ENCODE measurements at regions not wholly inside any gene's neighbourhood (a gene's known extent, or its start where the extent isn't known, plus 50 kb on each side); places are given as distances from the start of the nearest gene placed in this dataset.

DNA sequence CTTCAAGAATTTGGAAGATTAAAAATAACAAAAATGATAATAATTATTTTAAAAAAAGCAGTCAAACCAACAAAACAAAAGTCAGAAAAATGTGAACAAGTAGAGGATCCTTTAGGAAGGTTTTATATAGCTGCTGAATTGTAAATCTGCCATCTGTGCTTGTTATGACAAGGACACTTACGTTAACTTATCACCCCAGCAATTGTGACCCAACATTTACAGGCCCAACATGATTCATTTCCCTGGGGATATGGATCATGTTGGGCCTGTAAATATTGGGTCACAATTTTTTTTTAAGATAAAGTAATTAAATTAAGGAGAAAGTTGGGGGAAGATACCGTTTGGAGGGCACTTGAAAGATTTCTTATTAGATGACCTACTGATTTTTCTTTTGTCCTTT, 261.4 kb upstream of the HABP2 start:
- ATAC-seq, result no peak
- 0% methylated on average over 2 of the region's 2 CpGs for WGBS (ENCODE audit: insufficient coverage, low coverage, missing lambda C conversion rate)
- Histone ChIP-seq H3K79me2 (ENCODE audit: control insufficient read depth, insufficient read depth, low read length) (no peaks in the 10 kb centered on the region), H3K9me3 (replicated peaks; ENCODE audit: control insufficient read depth, insufficient read depth, low read depth, low read length) (no peaks in the 10 kb centered on the region), H4K20me1 (replicated peaks; ENCODE audit: control insufficient read depth, insufficient read depth, low read length) (no peaks in the 10 kb centered on the region), H3K27me3 (ENCODE audit: control insufficient read depth in 2 of 2, insufficient read depth in 2 of 2, low read length in 2 of 2) (peaks cover 0 to 17% of the 10 kb centered on the region in 2 experiments; a peak in 2 of 5 replicates), H3K4me1 (replicated peaks in 1 of 2; ENCODE audit: control insufficient read depth in 2 of 2, insufficient read depth in 2 of 2, low read length in 2 of 2) (no peaks in the 10 kb centered on the region), H3K27ac (ENCODE audit: extremely low read depth, low read depth, low read length) (no peak overlapping the region), H3K9me1 (ENCODE audit: control insufficient read depth, insufficient read depth, low read length) (no peaks in the 10 kb centered on the region), H3K4me2 (ENCODE audit: insufficient read depth, low read length) (no peak overlapping the region), H2AFZ (ENCODE audit: low read depth, low read length) (no peak overlapping the region), H3K36me3 (ENCODE audit: control insufficient read depth, insufficient read depth, low read length) (no peaks in the 10 kb centered on the region), H3K4me3 (no peak overlapping the region), H3K9ac (ENCODE audit: insufficient read depth in 1 of 2, low read depth in 2 of 2, low read length in 2 of 2) (no peak overlapping the region)
- intact Hi-C loops (cut with micrococcal nuclease), result no loop called here
- no peak for FAIRE-seq
- DNase-seq (ENCODE audit: extremely low read depth in 1 of 4, low spot score in 3 of 4), result no peak
- POLR2A ChIA-PET, result interaction anchor here (0.7 kb wide), 1 partner anchor 32 kb away, joined by 4 read pairs; no protein-coding TSS in a partner anchor
- TF ChIP-seq ZNF274 (IDR thresholded peaks at IDR 0.05; ENCODE audit: borderline replicate concordance, low read depth, low read length), result no peak
- in situ Hi-C loops (cut with MboI), result no loop called here
- CTCF ChIA-PET (ENCODE audit: low intra/inter-chr PET ratio), result no interaction called here
- BruUV-seq (replicated peaks), result no TSS peak

DNA sequence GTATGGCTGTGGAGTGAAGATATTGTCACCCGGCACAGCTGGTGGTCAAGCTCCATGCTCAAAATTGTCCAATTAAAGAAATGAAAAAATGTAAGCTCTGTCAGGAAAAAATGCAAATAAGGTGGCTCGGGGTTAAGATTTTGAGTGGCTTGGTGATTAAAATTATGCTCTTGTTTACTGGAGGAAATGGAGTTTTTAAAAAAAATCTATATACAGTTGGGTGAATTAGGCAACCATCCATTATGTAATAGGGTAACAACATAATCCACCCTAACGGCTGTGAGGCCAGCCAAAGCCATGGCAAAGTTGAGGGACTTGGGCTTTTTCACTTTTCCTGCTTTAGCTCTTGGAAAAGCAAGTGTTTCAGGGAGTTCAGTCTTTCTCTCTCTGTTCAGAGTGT, 260.8 kb upstream of the HABP2 start:
- ChIA-PET CTCF (ENCODE audit: low intra/inter-chr PET ratio) (no interaction called here), POLR2A (interaction anchor here (0.7 kb wide), 1 partner anchor 31 kb away, joined by 4 read pairs; no protein-coding TSS in a partner anchor)
- no TSS peak for BruUV-seq (replicated peaks)
- H3K4me1 ChIP-seq (replicated peaks in 1 of 2; ENCODE audit: control insufficient read depth in 2 of 2, insufficient read depth in 2 of 2, low read length in 2 of 2), result no peaks in the 10 kb centered on the region
- 0% methylated on average over 2 of the region's 3 CpGs for WGBS (ENCODE audit: insufficient coverage, low coverage, missing lambda C conversion rate)
- no peaks in the 10 kb centered on the region for H3K9me1 ChIP-seq (ENCODE audit: control insufficient read depth, insufficient read depth, low read length)
- ATAC-seq, result no peak
- no peaks in the 10 kb centered on the region for H3K36me3 ChIP-seq (ENCODE audit: control insufficient read depth, insufficient read depth, low read length)
- DNase-seq (ENCODE audit: extremely low read depth in 1 of 4, low spot score in 3 of 4), result no peak
- H3K27me3 ChIP-seq (ENCODE audit: control insufficient read depth in 2 of 2, insufficient read depth in 2 of 2, low read length in 2 of 2), result peaks cover 0 to 15% of the 10 kb centered on the region in 2 experiments; a peak in 2 of 5 replicates
- no peaks in the 10 kb centered on the region for H4K20me1 ChIP-seq (replicated peaks; ENCODE audit: control insufficient read depth, insufficient read depth, low read length)
- no peak for FAIRE-seq
- H3K9me3 ChIP-seq (replicated peaks; ENCODE audit: control insufficient read depth, insufficient read depth, low read depth, low read length), result no peaks in the 10 kb centered on the region
- no peak overlapping the region for H2AFZ ChIP-seq (ENCODE audit: low read depth, low read length)
- in situ Hi-C loops (cut with MboI), result no loop called here
- H3K79me2 ChIP-seq (ENCODE audit: control insufficient read depth, insufficient read depth, low read length), result no peaks in the 10 kb centered on the region
- H3K4me3 ChIP-seq, result no peak overlapping the region
- no peak overlapping the region for H3K9ac ChIP-seq (ENCODE audit: insufficient read depth in 1 of 2, low read depth in 2 of 2, low read length in 2 of 2)
- H3K4me2 ChIP-seq (ENCODE audit: insufficient read depth, low read length), result no peak overlapping the region
- H3K27ac ChIP-seq (ENCODE audit: extremely low read depth, low read depth, low read length), result no peak overlapping the region
- intact Hi-C loops (cut with micrococcal nuclease), result no loop called here
- TF ChIP-seq TAF1 (IDR thresholded peaks at IDR 0.05; ENCODE audit: control insufficient read depth, extremely low read depth, insufficient read depth, low read length, severe bottlenecking) (no peak), ZNF408 (CRISPR knock-in tag; IDR thresholded peaks at IDR 0.05; ENCODE audit: low read depth) (no peak)
- TF ChIP-seq, protein P1, sequence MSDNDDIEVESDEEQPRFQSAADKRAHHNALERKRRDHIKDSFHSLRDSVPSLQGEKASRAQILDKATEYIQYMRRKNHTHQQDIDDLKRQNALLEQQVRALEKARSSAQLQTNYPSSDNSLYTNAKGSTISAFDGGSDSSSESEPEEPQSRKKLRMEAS (CRISPR knock-in tag; IDR thresholded peaks at IDR 0.05), result no peak

Data from K562 (cell line).